GM23338 (cell line): ENCODE measurements at regions not wholly inside any gene's neighbourhood (a gene's known extent, or its start where the extent isn't known, plus 50 kb on each side); places are given as distances from the start of the nearest gene placed in this dataset.

Source experiments
- ATAC-seq: fragments of 200-7000 bp; cut with Tn5 transposase; 3 replicates; pipeline ENCODE4 v1.9.1; 2020
- DNase-seq: peaks from one replicate; pipeline ENCODE4 v3.0.0-alpha.2; 2015; ENCODE audit warnings: low spot score
- H2AFZ ChIP-seq: fragments of 200-600 bp; sonication (generic); 2 replicates; pipeline ENCODE4 v1.8.0; 2016; ENCODE audit warnings: antibody characterized with exemption, mild to moderate bottlenecking, moderate library complexity
- H3F3A ChIP-seq: fragments of 200-600 bp; sonication (generic); replicated peaks from 2 replicates; pipeline ENCODE4 v1.8.0; 2017; ENCODE audit warnings: antibody characterized with exemption, mixed run types, low read depth
- H3K27ac ChIP-seq: fragments of 200-600 bp; sonication (generic); 2 replicates; pipeline ENCODE4 v1.6.1; 2016; ENCODE audit warnings: low read depth
- H3K27me3 ChIP-seq: fragments of 200-600 bp; sonication (generic); 2 replicates; pipeline ENCODE4 v1.8.0; 2016; ENCODE audit warnings: mild to moderate bottlenecking, mixed run types, moderate library complexity; ENCODE audit not compliant: insufficient read depth
- H3K36me3 ChIP-seq: fragments of 200-600 bp; sonication (generic); 2 replicates; pipeline ENCODE4 v1.8.0; 2016; ENCODE audit warnings: mild to moderate bottlenecking; ENCODE audit not compliant: insufficient read depth
- H3K4me1 ChIP-seq: fragments of 200-600 bp; sonication (generic); 2 replicates; pipeline ENCODE4 v1.8.0; 2016; ENCODE audit warnings: mild to moderate bottlenecking, moderate library complexity; ENCODE audit not compliant: insufficient read depth
- H3K4me2 ChIP-seq: fragments of 200-600 bp; sonication (generic); 2 replicates; pipeline ENCODE4 v1.7.1; 2017; ENCODE audit warnings: mixed run types
- H3K4me3 ChIP-seq: fragments of 200-600 bp; sonication (generic); 2 replicates; pipeline ENCODE4 v1.6.1; 2016; ENCODE audit warnings: mixed run types
- H3K79me2 ChIP-seq: fragments of 200-600 bp; sonication (generic); replicated peaks from 2 replicates; pipeline ENCODE4 v1.8.0; 2017; ENCODE audit warnings: mild to moderate bottlenecking; ENCODE audit not compliant: insufficient read depth
- H3K9me2 ChIP-seq: fragments of 200-600 bp; sonication (generic); 2 replicates; pipeline ENCODE4 v1.8.0; 2017; ENCODE audit not compliant: insufficient read depth
- H4K20me1 ChIP-seq: fragments of 200-600 bp; sonication (generic); replicated peaks from 2 replicates; pipeline ENCODE4 v1.8.0; 2017; ENCODE audit warnings: mild to moderate bottlenecking; ENCODE audit not compliant: insufficient read depth
- H3K27ac Mint-ChIP-seq: 2 replicates; pipeline ENCODE4 v1.8.0; 2020; ENCODE audit warnings: inconsistent platforms, mild to moderate bottlenecking, moderate library complexity, mixed read lengths
- H3K27me3 Mint-ChIP-seq: 3 replicates; pipeline ENCODE4 v1.8.0; 2022; ENCODE audit warnings: low read depth, mild to moderate bottlenecking, moderate library complexity, mixed read lengths, inconsistent platforms; ENCODE audit not compliant: insufficient read depth, poor library complexity
- H3K36me3 Mint-ChIP-seq: 3 replicates; pipeline ENCODE4 v1.8.0; 2021; ENCODE audit warnings: low read depth, mild to moderate bottlenecking, inconsistent platforms, moderate library complexity, mixed read lengths
- H3K4me1 Mint-ChIP-seq: 3 replicates; pipeline ENCODE4 v1.8.0; 2020; ENCODE audit warnings: mild to moderate bottlenecking, inconsistent platforms, mixed read lengths
- H3K4me3 Mint-ChIP-seq: 3 replicates; pipeline ENCODE4 v1.8.0; 2021; ENCODE audit warnings: moderate library complexity, mild to moderate bottlenecking, inconsistent platforms, mixed read lengths
- H3K9me3 Mint-ChIP-seq: 3 replicates; pipeline ENCODE4 v1.8.0; 2020; ENCODE audit warnings: moderate library complexity, mild to moderate bottlenecking, inconsistent platforms, mixed read lengths
- CREB1 ChIP-seq: fragments of 250-450 bp; sonication (Bioruptor Pico); IDR thresholded peaks from 2 replicates; pipeline ENCODE4 v1.5.0; 2020; ENCODE audit warnings: low read depth, mild to moderate bottlenecking, moderate library complexity
- CTCF ChIP-seq, 2 experiments: fragments of 200-600 bp in 1 of 2; sonication (generic) in 1 of 2; conservative IDR thresholded peaks; 2 replicates each; pipeline versions ENCODE4 v1.5.1 to v1.6.1; 2016 to 2017; ENCODE audit warnings: antibody characterized with exemption in 2 of 2, low read depth in 2 of 2, mild to moderate bottlenecking in 2 of 2, moderate library complexity in 1 of 2
- EZH2 ChIP-seq: fragments of 200-600 bp; sonication (generic); IDR thresholded peaks from one replicate; pipeline ENCODE4 v1.8.0; 2017; ENCODE audit warnings: antibody characterized with exemption, mild to moderate bottlenecking, low read depth; ENCODE audit not compliant: unreplicated experiment
- EZH2phosphoT487 ChIP-seq: fragments of 200-600 bp; sonication (generic); IDR thresholded peaks from one replicate; pipeline ENCODE4 v1.8.1; 2018; ENCODE audit warnings: antibody characterized with exemption; ENCODE audit not compliant: unreplicated experiment
- JUNB ChIP-seq: IDR thresholded peaks from one replicate; pipeline ENCODE4 v1.6.1; 2016; ENCODE audit warnings: antibody characterized with exemption; ENCODE audit not compliant: unreplicated experiment
- NANOG ChIP-seq: IDR thresholded peaks from 2 replicates; pipeline ENCODE4 v1.6.1; 2016; ENCODE audit warnings: antibody characterized with exemption, borderline replicate concordance
- POLR2AphosphoS5 ChIP-seq: IDR thresholded peaks from 2 replicates; pipeline ENCODE4 v1.6.1; 2016; ENCODE audit warnings: antibody characterized with exemption, low read depth
- ZNF114 ChIP-seq: fragments of 250-450 bp; sonication (Bioruptor Pico); IDR thresholded peaks from 2 replicates; pipeline ENCODE4 v1.5.0; 2020; ENCODE audit warnings: mild to moderate bottlenecking, moderate library complexity
- ZNF462 ChIP-seq: fragments of 250-450 bp; sonication (Bioruptor Pico); IDR thresholded peaks from 2 replicates; pipeline ENCODE4 v1.5.0; 2020; ENCODE audit warnings: mild to moderate bottlenecking, moderate library complexity
- TF ChIP-seq, protein P1 (sequence below): IDR thresholded peaks from one replicate; pipeline ENCODE4 v1.6.1; 2018; ENCODE audit warnings: antibody characterized with exemption; ENCODE audit not compliant: unreplicated experiment

DNA sequence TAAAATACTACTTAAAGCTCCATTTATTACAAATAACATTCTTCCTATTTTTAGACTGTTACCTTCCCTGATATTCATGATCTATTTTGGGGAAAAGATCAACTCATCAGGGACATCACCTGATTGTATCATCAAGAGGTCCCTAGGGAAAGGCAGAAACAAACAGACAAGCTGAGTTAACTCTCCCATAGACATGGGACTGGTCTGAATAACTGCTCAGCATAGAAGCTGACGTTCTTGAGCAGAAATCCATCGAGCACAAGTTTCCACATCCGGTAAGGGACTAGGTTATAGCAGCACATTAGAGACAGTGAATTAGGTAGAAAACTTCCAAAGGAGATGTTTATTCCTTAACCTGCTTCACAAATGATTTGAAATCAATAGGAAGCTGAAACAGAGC is 1100.4 kb upstream of the SLC39A10 start:
- Histone ChIP-seq H3K79me2 (no peaks in the 10 kb centered on the region), H3K4me3 (no peak overlapping the region), H2AFZ (no peak overlapping the region), H3K27me3 (no peaks in the 10 kb centered on the region), H3K4me1 (no peaks in the 10 kb centered on the region), H3K9me2 (no peaks in the 10 kb centered on the region), H3K4me2 (no peak overlapping the region), H3K27ac (no peak overlapping the region), H3F3A (no peaks in the 10 kb centered on the region), H3K36me3 (no peaks in the 10 kb centered on the region), H4K20me1 (no peaks in the 10 kb centered on the region)
- Mint-ChIP-seq H3K9me3 (peaks cover 18% of the 10 kb centered on the region; the same call in 2 of the 3 replicates), H3K4me1 (no peaks in the 10 kb centered on the region), H3K4me3 (no peak overlapping the region), H3K27me3 (no peaks in the 10 kb centered on the region), H3K27ac (no peak overlapping the region), H3K36me3 (peaks cover 13% of the 10 kb centered on the region; the same call in 2 of the 3 replicates)
- no peak for ATAC-seq
- TF ChIP-seq EZH2phosphoT487 (no peak), ZNF462 (CRISPR knock-in tag) (no peak), EZH2 (no peak), POLR2AphosphoS5 (no peak), NANOG (no peak), ZNF114 (CRISPR knock-in tag) (no peak), CREB1 (CRISPR knock-in tag) (no peak), JUNB (no peak), CTCF (conservative IDR thresholded peaks at IDR 0.05; ENCODE audit: low read depth in 2 of 2) (no peak)
- TF ChIP-seq, protein P1, sequence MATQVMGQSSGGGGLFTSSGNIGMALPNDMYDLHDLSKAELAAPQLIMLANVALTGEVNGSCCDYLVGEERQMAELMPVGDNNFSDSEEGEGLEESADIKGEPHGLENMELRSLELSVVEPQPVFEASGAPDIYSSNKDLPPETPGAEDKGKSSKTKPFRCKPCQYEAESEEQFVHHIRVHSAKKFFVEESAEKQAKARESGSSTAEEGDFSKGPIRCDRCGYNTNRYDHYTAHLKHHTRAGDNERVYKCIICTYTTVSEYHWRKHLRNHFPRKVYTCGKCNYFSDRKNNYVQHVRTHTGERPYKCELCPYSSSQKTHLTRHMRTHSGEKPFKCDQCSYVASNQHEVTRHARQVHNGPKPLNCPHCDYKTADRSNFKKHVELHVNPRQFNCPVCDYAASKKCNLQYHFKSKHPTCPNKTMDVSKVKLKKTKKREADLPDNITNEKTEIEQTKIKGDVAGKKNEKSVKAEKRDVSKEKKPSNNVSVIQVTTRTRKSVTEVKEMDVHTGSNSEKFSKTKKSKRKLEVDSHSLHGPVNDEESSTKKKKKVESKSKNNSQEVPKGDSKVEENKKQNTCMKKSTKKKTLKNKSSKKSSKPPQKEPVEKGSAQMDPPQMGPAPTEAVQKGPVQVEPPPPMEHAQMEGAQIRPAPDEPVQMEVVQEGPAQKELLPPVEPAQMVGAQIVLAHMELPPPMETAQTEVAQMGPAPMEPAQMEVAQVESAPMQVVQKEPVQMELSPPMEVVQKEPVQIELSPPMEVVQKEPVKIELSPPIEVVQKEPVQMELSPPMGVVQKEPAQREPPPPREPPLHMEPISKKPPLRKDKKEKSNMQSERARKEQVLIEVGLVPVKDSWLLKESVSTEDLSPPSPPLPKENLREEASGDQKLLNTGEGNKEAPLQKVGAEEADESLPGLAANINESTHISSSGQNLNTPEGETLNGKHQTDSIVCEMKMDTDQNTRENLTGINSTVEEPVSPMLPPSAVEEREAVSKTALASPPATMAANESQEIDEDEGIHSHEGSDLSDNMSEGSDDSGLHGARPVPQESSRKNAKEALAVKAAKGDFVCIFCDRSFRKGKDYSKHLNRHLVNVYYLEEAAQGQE: no peak
- DNase-seq: no peak
